HT1080 (cell line): ENCODE measurements at regions not wholly inside any gene's neighbourhood (a gene's known extent, or its start where the extent isn't known, plus 50 kb on each side); places are given as distances from the start of the nearest gene placed in this dataset.

Experiments used
- DNase-seq: peaks from one replicate; pipeline ENCODE4 v3.0.0-alpha.2; 2015; ENCODE audit warnings: low read depth

- DNase-seq = no peak
These were observed 50.7 kb upstream of the NOCT start for GRCh38 chr4:138964716-138965426.

GRCh38 chr4:138963412-138963811, 52.2 kb upstream of the NOCT start:
- no peak for DNase-seq

- no peak for DNase-seq
These were observed 53.9 kb upstream of the NOCT start for GRCh38 chr4:138961664-138962063.

GRCh38 chr4:138961129-138961528, 54.5 kb upstream of the NOCT start:
- no peak for DNase-seq

- no peak for DNase-seq
These were observed 55.3 kb upstream of the NOCT start for GRCh38 chr4:138960175-138960710.

- no peak for DNase-seq
These were observed 56.3 kb upstream of the NOCT start for GRCh38 chr4:138959097-138959815.

GRCh38 chr4:138958519-138958918, 57.1 kb upstream of the NOCT start:
- no peak for DNase-seq

GRCh38 chr4:138957302-138957701, 58.3 kb upstream of the NOCT start:
- DNase-seq = no peak

- DNase-seq = no peak
These were observed 61.2 kb upstream of the NOCT start for GRCh38 chr4:138954428-138954827.

- DNase-seq = peak; percentile 59
These were observed 61.6 kb upstream of the NOCT start for GRCh38 chr4:138953961-138954371.

- DNase-seq = peak; percentile 34
These were observed 63.2 kb upstream of the NOCT start for GRCh38 chr4:138952411-138952810.

GRCh38 chr4:138951764-138952163, 63.8 kb upstream of the NOCT start:
- DNase-seq = no peak

- no peak for DNase-seq
These were observed 65.7 kb upstream of the NOCT start for GRCh38 chr4:138949866-138950265.

GRCh38 chr4:138948918-138949317, 66.7 kb upstream of the NOCT start:
- DNase-seq = no peak

GRCh38 chr4:138946306-138946705, 69.3 kb upstream of the NOCT start:
- DNase-seq = no peak

GRCh38 chr4:138945840-138946239, 69.7 kb upstream of the NOCT start:
- no peak for DNase-seq

GRCh38 chr4:138945401-138945800, 70.2 kb upstream of the NOCT start:
- DNase-seq = no peak

GRCh38 chr4:138943893-138944292, 71.7 kb upstream of the NOCT start:
- DNase-seq = no peak

- no peak for DNase-seq
These were observed 74.5 kb upstream of the NOCT start for GRCh38 chr4:138941037-138941436.

- DNase-seq = no peak
These were observed 75.6 kb upstream of the NOCT start for GRCh38 chr4:138939960-138940359.

GRCh38 chr4:138938366-138938690, 77.3 kb upstream of the NOCT start:
- DNase-seq = peak; percentile 47

GRCh38 chr4:138935135-138935807, 80.3 kb upstream of the NOCT start:
- DNase-seq = no peak
